ENCODE measurements at regions not wholly inside any gene's neighbourhood (a gene's known extent, or its start where the extent isn't known, plus 50 kb on each side); places are given as distances from the start of the nearest gene placed in this dataset.

- DNase-seq (ENCODE audit: low read depth, low spot score) = no peak
- in situ Hi-C loops (cut with HindIII; ENCODE audit: low sequenced_read_pairs) = no loop called here
- TF ChIP-seq CTCF (IDR thresholded peaks at IDR 0.05; ENCODE audit: low read depth, low read length) = no peak
- H3K4me3 ChIP-seq (ENCODE audit: low read depth, low read length) = no peak overlapping the region
Observed at GRCh38 chr12:31845613-31846322, 113.4 kb upstream of the RESF1 start.

- no peak for TF ChIP-seq CTCF (IDR thresholded peaks at IDR 0.05; ENCODE audit: low read depth, low read length)
- no peak for DNase-seq (ENCODE audit: low read depth, low spot score)
- in situ Hi-C loops (cut with HindIII; ENCODE audit: low sequenced_read_pairs) = no loop called here
- H3K4me3 ChIP-seq (ENCODE audit: low read depth, low read length) = no peak overlapping the region
Observed at GRCh38 chr12:31843398-31844095, 114.7 kb upstream of the AMN1 start.

- in situ Hi-C loops (cut with HindIII; ENCODE audit: low sequenced_read_pairs) = no loop called here
- no peak for DNase-seq (ENCODE audit: low read depth, low spot score)
- no peak for TF ChIP-seq CTCF (IDR thresholded peaks at IDR 0.05; ENCODE audit: low read depth, low read length)
- no peak overlapping the region for H3K4me3 ChIP-seq (ENCODE audit: low read depth, low read length)
Observed at GRCh38 chr12:31837913-31838312, 109.1 kb upstream of the AMN1 start.

GRCh38 chr12:31835276-31835882 lies 106.6 kb upstream of the AMN1 start:
- no peak overlapping the region for H3K4me3 ChIP-seq (ENCODE audit: low read depth, low read length)
- DNase-seq (ENCODE audit: low read depth, low spot score) = no peak
- TF ChIP-seq CTCF (IDR thresholded peaks at IDR 0.05; ENCODE audit: low read depth, low read length) = no peak
- in situ Hi-C loops (cut with HindIII; ENCODE audit: low sequenced_read_pairs) = no loop called here

- H3K4me3 ChIP-seq (ENCODE audit: low read depth, low read length) = no peak overlapping the region
- in situ Hi-C loops (cut with HindIII; ENCODE audit: low sequenced_read_pairs) = no loop called here
- no peak for DNase-seq (ENCODE audit: low read depth, low spot score)
- TF ChIP-seq CTCF (IDR thresholded peaks at IDR 0.05; ENCODE audit: low read depth, low read length) = no peak
Observed at GRCh38 chr12:31834150-31834549, 105.3 kb upstream of the AMN1 start.

GRCh38 chr12:31832740-31833729 lies 104.2 kb upstream of the AMN1 start:
- no peak overlapping the region for H3K4me3 ChIP-seq (ENCODE audit: low read depth, low read length)
- in situ Hi-C loops (cut with HindIII; ENCODE audit: low sequenced_read_pairs) = no loop called here
- DNase-seq (ENCODE audit: low read depth, low spot score) = no peak
- no peak for TF ChIP-seq CTCF (IDR thresholded peaks at IDR 0.05; ENCODE audit: low read depth, low read length)
